Bronchial epithelial cell (primary cell): ENCODE measurements at regions not wholly inside any gene's neighbourhood (a gene's known extent, or its start where the extent isn't known, plus 50 kb on each side); places are given as distances from the start of the nearest gene placed in this dataset.

Experiments used
- DNase-seq: peaks from one replicate; pipeline ENCODE4 v3.0.0-alpha.2; 2010; ENCODE audit warnings: low read depth
- FAIRE-seq: peaks from 2 replicates; lab custom pipeline; 2011; peaks lifted over from hg19 to GRCh38; lab: Jason Lieb, UNC
- H3K27me3 ChIP-seq: 2 replicates; pipeline ENCODE4 v1.5.1; 2011; ENCODE audit warnings: low read length; ENCODE audit not compliant: control insufficient read depth, insufficient read depth
- H3K36me3 ChIP-seq: 2 replicates; pipeline ENCODE4 v1.5.1; 2011; ENCODE audit warnings: low read length; ENCODE audit not compliant: control insufficient read depth, insufficient read depth
- H3K4me3 ChIP-seq: 2 replicates; pipeline ENCODE4 v1.5.1; 2011; ENCODE audit warnings: mild to moderate bottlenecking, low read depth, low read length, control low read depth
- TF ChIP-seq, protein P1 (sequence below): IDR thresholded peaks from 2 replicates; pipeline ENCODE4 v1.5.1; 2011; ENCODE audit warnings: mild to moderate bottlenecking, moderate library complexity, low read length, control low read depth, inconsistent platforms; ENCODE audit not compliant: insufficient read depth, severe bottlenecking

DNA sequence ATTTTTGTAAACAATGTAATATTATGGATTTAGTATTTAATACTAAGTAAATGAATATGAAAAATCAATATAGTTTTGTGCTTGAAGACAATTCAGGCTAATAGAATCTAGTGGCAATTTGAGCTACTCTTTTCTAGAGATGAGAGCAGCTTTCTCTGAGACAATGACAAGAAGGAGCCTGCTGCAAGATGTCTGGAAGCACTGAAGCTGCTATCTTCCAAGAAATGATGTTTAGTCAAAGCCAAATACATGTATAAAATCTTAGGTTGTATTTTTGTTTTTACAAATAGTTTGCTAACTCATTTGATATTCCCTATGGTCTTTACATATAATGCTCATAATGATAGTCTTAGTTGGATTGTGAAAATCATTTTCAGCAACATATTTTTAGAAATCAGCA is 103.9 kb upstream of the COL24A1 start:
- Histone ChIP-seq H3K36me3 (no peaks in the 10 kb centered on the region), H3K27me3 (no peaks in the 10 kb centered on the region), H3K4me3 (no peak overlapping the region)
- TF ChIP-seq, protein P1, sequence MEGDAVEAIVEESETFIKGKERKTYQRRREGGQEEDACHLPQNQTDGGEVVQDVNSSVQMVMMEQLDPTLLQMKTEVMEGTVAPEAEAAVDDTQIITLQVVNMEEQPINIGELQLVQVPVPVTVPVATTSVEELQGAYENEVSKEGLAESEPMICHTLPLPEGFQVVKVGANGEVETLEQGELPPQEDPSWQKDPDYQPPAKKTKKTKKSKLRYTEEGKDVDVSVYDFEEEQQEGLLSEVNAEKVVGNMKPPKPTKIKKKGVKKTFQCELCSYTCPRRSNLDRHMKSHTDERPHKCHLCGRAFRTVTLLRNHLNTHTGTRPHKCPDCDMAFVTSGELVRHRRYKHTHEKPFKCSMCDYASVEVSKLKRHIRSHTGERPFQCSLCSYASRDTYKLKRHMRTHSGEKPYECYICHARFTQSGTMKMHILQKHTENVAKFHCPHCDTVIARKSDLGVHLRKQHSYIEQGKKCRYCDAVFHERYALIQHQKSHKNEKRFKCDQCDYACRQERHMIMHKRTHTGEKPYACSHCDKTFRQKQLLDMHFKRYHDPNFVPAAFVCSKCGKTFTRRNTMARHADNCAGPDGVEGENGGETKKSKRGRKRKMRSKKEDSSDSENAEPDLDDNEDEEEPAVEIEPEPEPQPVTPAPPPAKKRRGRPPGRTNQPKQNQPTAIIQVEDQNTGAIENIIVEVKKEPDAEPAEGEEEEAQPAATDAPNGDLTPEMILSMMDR: no peak
- FAIRE-seq: no peak
- no peak for DNase-seq

DNA sequence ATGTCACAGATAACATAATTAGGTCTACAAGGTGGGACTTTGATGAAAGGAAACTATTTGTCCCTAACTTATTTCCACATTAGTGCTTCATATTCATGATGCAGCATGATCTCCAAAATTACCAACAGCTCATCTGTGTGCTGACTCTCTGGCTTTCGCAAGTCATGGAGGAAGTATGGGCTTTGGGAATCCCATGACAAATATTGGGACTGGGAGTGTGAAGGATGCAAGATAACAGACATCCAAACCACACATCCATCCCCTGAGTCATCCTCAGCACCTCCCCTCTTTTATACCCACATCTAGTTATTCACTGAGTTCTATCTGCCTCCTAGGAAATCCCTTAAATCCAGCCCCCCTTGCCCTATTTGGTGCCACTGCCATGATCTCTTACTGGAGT is 102.8 kb upstream of the COL24A1 start:
- H3K4me3 ChIP-seq: no peak overlapping the region
- DNase-seq: peak; percentile 44
- FAIRE-seq: no peak
- no peaks in the 10 kb centered on the region for H3K36me3 ChIP-seq
- no peaks in the 10 kb centered on the region for H3K27me3 ChIP-seq
- TF ChIP-seq, protein P1: no peak

DNA sequence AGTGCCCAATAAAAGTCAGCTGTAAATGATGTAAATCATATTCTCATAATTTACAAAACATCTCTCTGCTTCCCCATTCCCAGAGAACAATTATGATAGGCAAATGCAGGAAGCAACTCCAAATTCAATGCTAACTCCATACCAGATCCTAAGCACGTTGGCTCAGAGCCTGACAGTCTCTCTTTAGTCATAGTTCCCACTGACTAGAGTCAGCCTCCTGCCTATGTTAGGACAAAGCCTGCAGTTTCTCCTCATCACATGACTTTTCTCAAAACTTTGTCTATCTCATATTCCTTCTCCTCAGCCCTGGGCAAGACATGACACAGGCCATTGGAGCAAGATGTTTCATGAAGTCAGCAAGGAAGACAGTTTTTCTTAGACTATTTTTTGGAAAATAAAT is 101.5 kb upstream of the COL24A1 start:
- DNase-seq (peak; percentile 39), FAIRE-seq (no peak)
- Histone ChIP-seq H3K27me3 (no peaks in the 10 kb centered on the region), H3K4me3 (no peak overlapping the region), H3K36me3 (no peaks in the 10 kb centered on the region)
- TF ChIP-seq, protein P1: no peak

DNA sequence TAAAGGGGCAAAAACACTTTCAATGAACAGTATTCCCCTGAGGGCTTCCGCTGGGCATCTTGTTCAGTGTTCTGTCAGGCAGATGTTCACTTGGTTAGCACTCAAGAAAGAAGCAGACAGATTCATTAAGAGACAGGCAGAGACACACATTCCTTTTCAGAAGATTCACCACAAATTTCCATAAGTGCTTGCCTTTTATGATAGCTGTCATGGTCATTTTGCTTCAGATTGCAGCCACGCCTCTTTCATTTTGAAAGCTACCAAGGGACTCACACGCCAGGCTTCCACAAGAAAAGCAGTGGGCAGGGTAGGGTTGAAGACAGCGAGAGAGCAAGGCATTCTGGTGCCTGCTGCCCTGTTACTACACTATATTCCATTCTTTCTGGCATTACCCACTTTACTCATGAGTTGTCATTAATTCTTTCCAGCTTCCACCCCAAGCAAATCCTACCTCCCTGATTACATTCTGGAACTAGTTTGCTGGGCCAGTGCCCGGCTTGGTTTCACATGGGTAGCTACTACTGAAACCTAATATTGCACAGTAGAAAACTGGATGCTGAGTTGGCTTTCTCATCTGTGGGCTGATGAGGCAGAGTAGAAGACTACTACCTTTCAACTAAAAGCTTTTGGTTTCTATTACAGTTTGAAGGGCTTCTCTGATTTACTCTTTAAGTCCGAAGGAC is 91.2 kb upstream of the COL24A1 start:
- Histone ChIP-seq H3K36me3 (no peaks in the 10 kb centered on the region), H3K27me3 (no peaks in the 10 kb centered on the region), H3K4me3 (no peak overlapping the region)
- no peak for FAIRE-seq
- TF ChIP-seq, protein P1: no peak
- no peak for DNase-seq

DNA sequence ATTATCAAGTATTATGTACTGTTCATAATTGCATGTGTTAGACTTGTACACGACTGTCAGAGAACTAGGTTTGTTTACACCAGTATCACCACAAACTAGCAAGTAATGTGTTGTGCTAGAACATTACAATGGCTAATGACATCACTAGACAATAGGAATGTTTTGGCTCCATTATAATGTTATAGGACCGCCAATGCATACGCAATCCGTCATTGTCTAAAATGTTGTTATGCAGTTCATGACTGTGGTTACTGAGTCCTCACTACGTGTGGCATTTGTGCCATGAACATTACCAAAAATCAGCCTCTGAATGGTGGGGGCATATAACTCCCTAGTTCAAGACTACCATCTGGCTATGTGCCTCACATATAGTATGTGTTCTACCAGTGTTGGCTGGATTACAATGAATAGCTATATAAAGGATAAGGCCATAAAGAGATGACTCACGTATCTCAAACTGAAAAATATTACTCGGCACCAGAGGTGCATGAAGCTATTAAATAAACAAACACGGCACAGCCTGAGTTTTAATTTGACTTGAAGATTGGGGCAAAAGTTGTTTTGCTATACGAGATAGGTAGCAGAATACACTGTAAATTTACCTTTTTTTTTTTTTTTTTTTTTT is 89.1 kb upstream of the COL24A1 start:
- H3K27me3 ChIP-seq: no peaks in the 10 kb centered on the region
- no peak overlapping the region for H3K4me3 ChIP-seq
- FAIRE-seq: no peak
- DNase-seq: no peak
- TF ChIP-seq, protein P1: no peak
- H3K36me3 ChIP-seq: no peaks in the 10 kb centered on the region
